Fibroblast of lung (primary cell): ENCODE measurements at regions not wholly inside any gene's neighbourhood (a gene's known extent, or its start where the extent isn't known, plus 50 kb on each side); places are given as distances from the start of the nearest gene placed in this dataset.
"Not testable (repeated sequence)": the region's sequence is repeated elsewhere in the genome, so short reads cannot be mapped to it uniquely, and the experiment has no call there.

Source experiments
- EZH2 ChIP-seq: IDR thresholded peaks from 2 replicates; pipeline ENCODE4 v1.5.1; 2012; ENCODE audit warnings: low read length, control low read depth, mild to moderate bottlenecking; ENCODE audit errors: missing control alignments
- TF ChIP-seq, protein P1 (sequence below), 2 donors: IDR thresholded peaks in 1 of 2; conservative IDR thresholded peaks in 1 of 2; 1 replicate in 1 of 2; 2 replicates in 1 of 2; pipeline ENCODE4 v1.5.1; 2011 to 2012; ENCODE audit warnings: low read length in 2 of 2, control low read depth in 1 of 2, inconsistent platforms in 1 of 2, low read depth in 1 of 2, mild to moderate bottlenecking in 1 of 2

DNA sequence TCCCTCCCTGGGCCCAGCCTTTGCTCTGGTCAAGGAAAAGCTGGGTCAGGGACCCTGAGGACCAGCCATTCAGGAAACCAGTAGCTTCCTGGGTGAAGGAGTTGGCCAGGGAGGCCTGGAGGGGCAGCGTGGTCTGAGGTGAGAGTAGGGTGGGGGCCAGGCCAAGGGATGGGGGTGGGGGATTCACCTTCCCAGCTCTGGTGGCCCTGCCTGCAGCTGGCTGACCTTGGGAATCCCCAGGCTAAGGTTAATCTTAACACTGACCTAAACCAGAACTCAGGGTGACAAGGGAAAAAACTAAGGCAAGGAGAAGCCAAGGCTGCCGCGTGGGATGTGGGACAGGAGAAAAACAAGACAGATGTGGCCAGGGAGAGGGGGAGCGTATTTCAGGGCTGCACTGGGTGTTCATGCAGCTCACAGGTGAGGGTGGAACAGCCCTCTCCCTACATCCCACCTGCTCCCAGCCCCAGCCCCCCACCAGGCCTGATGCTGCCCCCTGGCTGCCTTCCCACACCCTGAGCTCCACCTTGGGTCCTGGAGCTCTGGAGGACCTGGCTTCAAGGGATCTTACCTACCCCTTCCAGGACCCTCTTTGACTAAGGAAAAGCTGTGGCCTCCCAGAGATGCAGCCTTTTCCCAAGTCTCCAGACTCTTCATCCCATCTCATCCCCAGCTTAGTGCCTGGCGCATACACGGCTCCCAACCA lies 132.7 kb upstream of the GRK3 start:
- TF ChIP-seq, protein P1, sequence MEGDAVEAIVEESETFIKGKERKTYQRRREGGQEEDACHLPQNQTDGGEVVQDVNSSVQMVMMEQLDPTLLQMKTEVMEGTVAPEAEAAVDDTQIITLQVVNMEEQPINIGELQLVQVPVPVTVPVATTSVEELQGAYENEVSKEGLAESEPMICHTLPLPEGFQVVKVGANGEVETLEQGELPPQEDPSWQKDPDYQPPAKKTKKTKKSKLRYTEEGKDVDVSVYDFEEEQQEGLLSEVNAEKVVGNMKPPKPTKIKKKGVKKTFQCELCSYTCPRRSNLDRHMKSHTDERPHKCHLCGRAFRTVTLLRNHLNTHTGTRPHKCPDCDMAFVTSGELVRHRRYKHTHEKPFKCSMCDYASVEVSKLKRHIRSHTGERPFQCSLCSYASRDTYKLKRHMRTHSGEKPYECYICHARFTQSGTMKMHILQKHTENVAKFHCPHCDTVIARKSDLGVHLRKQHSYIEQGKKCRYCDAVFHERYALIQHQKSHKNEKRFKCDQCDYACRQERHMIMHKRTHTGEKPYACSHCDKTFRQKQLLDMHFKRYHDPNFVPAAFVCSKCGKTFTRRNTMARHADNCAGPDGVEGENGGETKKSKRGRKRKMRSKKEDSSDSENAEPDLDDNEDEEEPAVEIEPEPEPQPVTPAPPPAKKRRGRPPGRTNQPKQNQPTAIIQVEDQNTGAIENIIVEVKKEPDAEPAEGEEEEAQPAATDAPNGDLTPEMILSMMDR (conservative IDR thresholded peaks at IDR 0.05 in 1 of 2, IDR thresholded peaks at IDR 0.05 in 1 of 2; ENCODE audit: low read depth in 1 of 2, low read length in 2 of 2), result not testable (repeated sequence)
- TF ChIP-seq EZH2, result not testable (repeated sequence)
